T1000 (cell line): ENCODE measurements at regions not wholly inside any gene's neighbourhood (a gene's known extent, or its start where the extent isn't known, plus 50 kb on each side); places are given as distances from the start of the nearest gene placed in this dataset.
"Not testable (repeated sequence)": the region's sequence is repeated elsewhere in the genome, so short reads cannot be mapped to it uniquely, and the experiment has no call there.

ENCODE experiments used
- DNase-seq: peaks from one replicate; lab custom pipeline; 2025; ENCODE audit warnings: mixed read lengths; lab: John Stamatoyannopoulos, UW

GRCh38 chr15:57767481-57767880 lies 61.0 kb downstream of the POLR2M start:
- DNase-seq: no peak

DNA sequence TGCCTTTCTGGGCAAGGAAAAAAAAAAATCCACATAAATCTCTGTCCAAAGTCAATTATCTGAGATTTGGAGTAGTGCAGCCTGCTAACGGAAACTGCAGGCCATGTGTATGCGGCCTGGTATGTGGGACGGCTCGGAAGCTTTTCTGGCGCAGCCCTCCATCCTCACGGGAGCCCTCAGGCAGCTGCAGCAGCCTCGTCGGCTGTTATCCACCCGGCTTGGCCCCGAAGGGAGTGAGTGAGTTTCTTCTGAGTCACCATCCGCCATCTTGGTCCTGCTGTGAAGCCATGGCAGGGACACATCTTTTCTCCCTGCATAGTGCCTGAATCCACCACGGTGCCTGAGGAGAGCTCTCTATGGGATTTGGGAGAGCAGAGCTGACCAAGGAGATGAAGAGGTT lies 62.8 kb downstream of the POLR2M start:
- peak; percentile 74 for DNase-seq

GRCh38 chr15:57770495-57770894 lies 64.0 kb downstream of the POLR2M start:
- no peak for DNase-seq

DNA sequence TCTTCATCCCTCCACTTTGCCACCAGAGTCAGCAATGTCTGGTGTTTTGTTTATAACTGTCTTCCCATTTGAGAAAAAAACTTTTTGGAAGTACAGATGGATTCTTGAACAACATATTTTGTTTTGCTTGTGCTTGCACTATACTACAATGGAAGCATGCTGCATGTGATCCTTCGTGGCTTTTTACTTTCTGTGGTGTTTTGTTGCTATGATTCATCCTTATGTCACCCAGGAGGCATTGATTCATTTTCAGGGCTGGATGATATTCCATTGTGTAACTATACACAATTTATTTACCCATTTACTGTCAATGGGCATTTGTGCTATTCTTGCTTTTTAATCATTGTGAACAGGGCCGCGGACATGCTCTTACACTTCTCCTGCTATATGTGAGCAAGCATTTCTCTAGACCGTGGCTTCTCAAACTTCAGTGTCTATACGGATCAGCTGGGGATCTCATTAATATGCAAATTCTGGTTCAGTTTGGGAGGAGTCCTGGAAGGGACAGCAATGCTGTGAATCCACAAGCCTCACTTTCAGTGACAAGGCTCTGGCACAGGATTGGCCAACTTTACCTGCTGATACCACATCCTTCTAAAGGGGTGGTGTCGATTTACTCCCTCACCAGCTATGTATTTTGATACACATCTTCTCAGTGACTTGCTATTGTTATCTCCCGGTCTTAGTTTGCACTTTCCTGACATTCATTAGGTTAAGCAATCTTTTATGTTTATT lies 65.9 kb downstream of the POLR2M start:
- DNase-seq: no peak

- no peak for DNase-seq
Observed at GRCh38 chr15:57773051-57773450, 66.5 kb downstream of the POLR2M start.

- no peak for DNase-seq
Observed at GRCh38 chr15:57777003-57777402, 70.5 kb downstream of the POLR2M start.

DNA sequence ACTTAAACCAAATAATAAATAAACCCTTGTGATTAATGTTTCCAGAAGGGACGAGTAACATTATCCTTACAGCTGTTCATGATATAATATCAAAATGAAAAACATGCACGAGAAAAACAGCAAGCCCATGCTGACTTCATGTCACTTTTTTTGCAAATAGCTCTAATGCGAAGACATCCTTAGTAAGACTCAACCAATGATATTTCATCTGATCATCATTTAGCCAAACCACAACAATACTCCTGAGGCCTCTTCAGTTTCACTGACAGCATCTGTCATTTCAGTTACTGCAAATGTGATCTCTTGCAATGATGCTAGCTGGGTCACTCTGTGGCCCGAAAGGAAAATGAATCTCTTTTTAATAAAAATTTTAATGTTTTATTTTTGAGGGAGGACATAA lies 74.0 kb downstream of the POLR2M start:
- no peak for DNase-seq

GRCh38 chr15:57782731-57783130 lies 76.2 kb downstream of the POLR2M start:
- DNase-seq: no peak

DNA sequence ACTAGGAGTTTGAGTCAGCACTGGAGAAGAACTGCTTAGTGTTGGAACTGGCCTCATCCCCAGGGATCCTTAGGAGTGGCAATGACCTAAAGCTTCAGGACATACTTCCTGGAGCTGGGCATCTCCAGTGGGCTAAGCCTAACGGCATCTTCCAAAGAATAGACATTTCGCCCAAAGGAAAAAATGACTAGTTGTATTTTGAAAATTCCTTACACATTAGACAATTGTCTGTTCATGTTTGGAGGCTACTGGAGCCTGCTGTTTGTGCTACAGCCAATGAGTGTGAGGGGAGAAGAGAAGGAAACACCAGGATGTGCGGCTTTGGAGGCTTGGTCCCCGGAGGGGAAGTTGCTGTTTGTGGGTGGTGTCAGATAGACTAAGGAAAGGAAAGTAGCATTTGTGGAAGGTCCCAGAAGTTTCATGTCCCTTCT lies 77.6 kb downstream of the POLR2M start:
- DNase-seq: peak; percentile 77

DNA sequence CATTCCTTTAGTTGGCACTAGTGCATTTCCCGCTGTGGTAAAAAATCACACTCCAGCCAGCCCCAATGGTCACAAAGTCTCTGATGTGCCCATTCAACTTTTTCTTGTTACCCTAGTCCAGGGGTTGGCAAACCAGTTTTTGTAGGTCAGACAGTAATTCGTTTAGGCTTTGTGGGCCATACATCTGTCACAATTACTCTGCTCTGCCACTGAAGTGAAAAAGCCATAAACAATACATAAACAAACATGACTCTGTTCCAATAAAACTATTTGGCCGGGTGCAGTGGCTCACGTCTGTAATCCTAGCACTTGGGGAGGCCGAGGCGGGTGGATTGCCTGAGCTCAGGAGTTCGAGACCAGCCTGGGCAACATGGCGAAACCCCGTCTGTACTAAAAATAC lies 78.5 kb downstream of the POLR2M start:
- DNase-seq: no peak

- DNase-seq: no peak
Observed at GRCh38 chr15:57785959-57786358, 79.4 kb downstream of the POLR2M start.

DNA sequence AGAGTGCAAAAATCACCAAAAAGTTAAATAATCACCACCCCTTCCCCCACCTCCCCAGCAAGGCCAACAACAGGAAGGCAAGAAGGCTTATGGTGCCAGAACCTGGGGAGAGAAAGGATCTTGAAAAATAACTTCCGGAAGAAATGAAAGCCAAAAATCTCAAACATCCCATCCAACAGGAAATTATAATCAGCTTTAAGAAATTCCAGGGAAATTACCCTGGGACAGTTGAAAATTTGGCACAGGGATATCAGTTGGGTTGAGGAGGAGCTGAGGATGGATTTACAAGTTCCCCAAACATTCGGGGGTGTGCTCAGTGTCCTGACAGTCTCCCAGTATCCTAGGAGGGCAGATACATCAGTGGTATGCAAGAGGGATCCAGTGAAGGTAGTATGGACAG lies 82.7 kb downstream of the POLR2M start:
- DNase-seq: no peak

- no peak for DNase-seq
Observed at GRCh38 chr15:57792724-57793449, 86.4 kb downstream of the POLR2M start.

DNA sequence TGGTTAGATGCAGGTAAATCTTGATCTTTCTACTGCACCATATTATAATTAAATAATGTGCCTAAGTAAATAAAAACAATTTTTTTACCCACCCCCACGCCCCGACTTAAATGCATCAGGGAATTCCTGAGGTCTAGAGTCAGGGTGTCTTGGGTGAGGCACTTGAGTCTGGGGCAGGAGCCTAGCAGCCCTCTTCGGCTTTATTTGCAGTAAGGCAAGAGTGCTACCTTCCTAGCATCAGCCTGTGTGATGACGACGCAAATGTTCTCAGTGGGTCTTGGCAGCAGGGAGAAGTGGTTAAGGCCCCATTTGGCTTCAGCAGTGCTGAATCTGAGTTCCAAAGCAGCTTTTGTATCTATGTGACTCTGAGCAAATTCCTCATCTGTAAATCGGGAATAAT lies 88.7 kb downstream of the POLR2M start:
- no peak for DNase-seq

DNA sequence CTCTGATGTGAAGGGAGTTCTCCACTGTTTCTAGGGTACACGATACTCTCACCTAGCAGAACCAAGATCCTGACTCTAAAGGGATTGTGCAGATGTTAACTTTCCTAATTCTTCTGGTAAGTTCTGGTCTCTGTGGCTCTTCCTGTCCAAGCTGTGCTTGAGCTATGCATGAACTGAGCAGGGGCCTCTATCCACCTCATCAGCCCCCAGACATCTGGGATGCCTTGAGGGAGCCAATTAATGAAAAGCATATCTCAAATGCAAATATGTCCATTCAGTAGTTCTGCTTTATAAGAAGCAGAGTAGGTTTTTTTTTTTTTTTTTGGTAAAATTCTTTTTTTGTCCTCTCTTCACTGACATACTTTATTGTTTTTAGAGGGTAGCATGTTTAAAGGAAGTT lies 89.6 kb downstream of the POLR2M start:
- no peak for DNase-seq

GRCh38 chr15:57797110-57797509 lies 90.6 kb downstream of the POLR2M start:
- no peak for DNase-seq

- no peak for DNase-seq
Observed at GRCh38 chr15:57797568-57798267, 91.2 kb downstream of the POLR2M start.

DNA sequence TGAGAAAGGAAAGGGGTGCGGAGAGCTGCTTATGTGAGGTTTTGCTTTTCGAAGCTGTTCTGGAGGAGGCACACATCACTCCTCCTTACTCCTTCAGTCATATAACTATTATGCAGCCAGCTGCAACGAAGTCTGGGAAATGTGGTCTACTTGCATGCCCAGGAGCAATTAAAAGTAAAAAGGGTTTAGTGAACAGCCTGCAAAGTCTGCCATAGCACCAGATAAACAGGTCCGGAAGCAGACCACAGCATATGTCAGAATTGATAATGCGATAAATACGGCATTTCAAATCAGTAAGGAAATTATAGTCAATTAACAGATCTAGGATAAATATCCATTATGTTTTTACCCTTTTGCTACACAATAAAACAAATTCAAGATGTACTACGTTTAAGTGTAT lies 99.5 kb downstream of the POLR2M start:
- DNase-seq: no peak

- DNase-seq: not testable (repeated sequence)
Observed at GRCh38 chr15:57809285-57809684, 102.8 kb downstream of the POLR2M start.

- no peak for DNase-seq
Observed at GRCh38 chr15:57816599-57816998, 110.1 kb downstream of the POLR2M start.

- DNase-seq: no peak
Observed at GRCh38 chr15:57819646-57820045, 113.1 kb downstream of the POLR2M start.

DNA sequence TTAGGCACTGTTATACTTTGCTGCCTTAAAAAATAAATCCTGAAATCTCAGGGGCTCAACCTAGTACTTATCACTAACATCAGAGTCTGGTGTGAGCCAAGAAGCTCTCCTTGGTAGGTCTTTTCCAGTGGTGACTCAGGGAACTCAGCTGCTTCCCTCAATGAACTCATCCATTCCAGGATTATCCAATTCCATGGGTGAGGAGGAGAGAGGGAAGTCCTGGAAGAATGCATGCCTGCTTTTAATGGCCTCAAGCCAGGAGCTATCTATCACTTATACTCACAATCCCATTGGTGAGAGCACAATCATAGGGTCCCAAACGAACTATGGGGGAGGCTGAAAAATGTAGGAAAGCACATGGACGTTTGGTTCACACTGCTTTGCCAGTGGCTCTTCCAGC lies 113.6 kb downstream of the POLR2M start:
- no peak for DNase-seq

DNA sequence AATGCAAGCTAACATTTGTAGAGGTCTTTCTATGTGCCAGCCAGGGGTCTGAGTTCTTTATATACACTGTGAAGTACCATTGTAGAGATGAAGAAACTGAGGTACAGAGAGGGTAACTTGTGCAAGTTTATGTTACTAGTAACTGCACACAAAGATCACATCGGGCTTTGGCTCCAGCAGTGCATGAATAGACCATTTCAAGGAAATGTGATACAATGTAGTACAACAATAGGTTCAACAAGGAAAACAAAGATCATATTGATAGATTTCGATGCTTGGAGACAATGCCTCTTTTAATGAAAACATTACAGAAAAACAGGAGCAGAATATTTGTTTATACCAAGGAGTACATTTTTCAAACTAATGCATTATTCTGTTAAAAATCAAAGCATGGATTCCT lies 115.3 kb downstream of the POLR2M start:
- no peak for DNase-seq
